ENCODE measurements at regions not wholly inside any gene's neighbourhood (a gene's known extent, or its start where the extent isn't known, plus 50 kb on each side); places are given as distances from the start of the nearest gene placed in this dataset.

- H3K4me1 ChIP-seq (ENCODE audit: insufficient read depth, low read length, severe bottlenecking): no peaks in the 10 kb centered on the region
- H3K9me2 ChIP-seq (ENCODE audit: low read depth, low read length): no peaks in the 10 kb centered on the region
- H3K9me3 ChIP-seq (ENCODE audit: low read length): no peaks in the 10 kb centered on the region
- no peak overlapping the region for H3K27ac ChIP-seq (ENCODE audit: low read depth, low read length, poor library complexity, severe bottlenecking)
- no peaks in the 10 kb centered on the region for H3K36me3 ChIP-seq (ENCODE audit: insufficient read depth, low read length)
- H2AFZ ChIP-seq (ENCODE audit: low read length): no peak overlapping the region
- no peaks in the 10 kb centered on the region for H4K20me1 ChIP-seq (ENCODE audit: insufficient read depth, low read length)
- H3F3A ChIP-seq (ENCODE audit: insufficient read depth, low read length): no peaks in the 10 kb centered on the region
- H3K27me3 ChIP-seq (ENCODE audit: insufficient read depth, low read length): no peaks in the 10 kb centered on the region
- no peaks in the 10 kb centered on the region for H3K79me2 ChIP-seq (ENCODE audit: insufficient read depth, low read length)
- no peak for TF ChIP-seq CTCF (IDR thresholded peaks at IDR 0.05; ENCODE audit: low read length)
- no peak for TF ChIP-seq EZH2 (IDR thresholded peaks at IDR 0.05; ENCODE audit: borderline replicate concordance, low read length)
- H3K9ac ChIP-seq (ENCODE audit: low read length): no peak overlapping the region
- no peak overlapping the region for H3K4me3 ChIP-seq (ENCODE audit: low read depth, low read length, poor library complexity, severe bottlenecking)
- no peak overlapping the region for H3K4me2 ChIP-seq (ENCODE audit: low read length)
These were observed 151.2 kb downstream of the C12orf75 start for GRCh38 chr12:105481392-105482300.

- H3K4me3 ChIP-seq (ENCODE audit: low read depth, low read length, poor library complexity, severe bottlenecking): no peak overlapping the region
- no peaks in the 10 kb centered on the region for H3K79me2 ChIP-seq (ENCODE audit: insufficient read depth, low read length)
- H4K20me1 ChIP-seq (ENCODE audit: insufficient read depth, low read length): no peaks in the 10 kb centered on the region
- H3K27ac ChIP-seq (ENCODE audit: low read depth, low read length, poor library complexity, severe bottlenecking): no peak overlapping the region
- H3F3A ChIP-seq (ENCODE audit: insufficient read depth, low read length): no peaks in the 10 kb centered on the region
- no peak for TF ChIP-seq CTCF (IDR thresholded peaks at IDR 0.05; ENCODE audit: low read length)
- no peaks in the 10 kb centered on the region for H3K9me3 ChIP-seq (ENCODE audit: low read length)
- H3K4me2 ChIP-seq (ENCODE audit: low read length): no peak overlapping the region
- H3K36me3 ChIP-seq (ENCODE audit: insufficient read depth, low read length): no peaks in the 10 kb centered on the region
- no peak overlapping the region for H2AFZ ChIP-seq (ENCODE audit: low read length)
- H3K9me2 ChIP-seq (ENCODE audit: low read depth, low read length): no peaks in the 10 kb centered on the region
- H3K27me3 ChIP-seq (ENCODE audit: insufficient read depth, low read length): no peaks in the 10 kb centered on the region
- no peaks in the 10 kb centered on the region for H3K4me1 ChIP-seq (ENCODE audit: insufficient read depth, low read length, severe bottlenecking)
- H3K9ac ChIP-seq (ENCODE audit: low read length): no peak overlapping the region
These were observed 152.5 kb downstream of the C12orf75 start for GRCh38 chr12:105482951-105483350.

- no peak for TF ChIP-seq EZH2 (IDR thresholded peaks at IDR 0.05; ENCODE audit: borderline replicate concordance, low read length)
- no peak for TF ChIP-seq CTCF (IDR thresholded peaks at IDR 0.05; ENCODE audit: low read length)
- H3K9me2 ChIP-seq (ENCODE audit: low read depth, low read length): no peaks in the 10 kb centered on the region
- H3K4me1 ChIP-seq (ENCODE audit: insufficient read depth, low read length, severe bottlenecking): no peaks in the 10 kb centered on the region
- H3F3A ChIP-seq (ENCODE audit: insufficient read depth, low read length): no peaks in the 10 kb centered on the region
- no peaks in the 10 kb centered on the region for H4K20me1 ChIP-seq (ENCODE audit: insufficient read depth, low read length)
- no peaks in the 10 kb centered on the region for H3K79me2 ChIP-seq (ENCODE audit: insufficient read depth, low read length)
- H3K9ac ChIP-seq (ENCODE audit: low read length): no peak overlapping the region
- no peaks in the 10 kb centered on the region for H3K36me3 ChIP-seq (ENCODE audit: insufficient read depth, low read length)
- no peaks in the 10 kb centered on the region for H3K27me3 ChIP-seq (ENCODE audit: insufficient read depth, low read length)
- no peak overlapping the region for H3K4me2 ChIP-seq (ENCODE audit: low read length)
- no peak overlapping the region for H2AFZ ChIP-seq (ENCODE audit: low read length)
- no peak overlapping the region for H3K27ac ChIP-seq (ENCODE audit: low read depth, low read length, poor library complexity, severe bottlenecking)
- H3K9me3 ChIP-seq (ENCODE audit: low read length): no peaks in the 10 kb centered on the region
- no peak overlapping the region for H3K4me3 ChIP-seq (ENCODE audit: low read depth, low read length, poor library complexity, severe bottlenecking)
These were observed 153.2 kb downstream of the C12orf75 start for GRCh38 chr12:105483691-105484090.

All from OCI-LY1 (cell line).